Stomach (tissue), 4 donors: ENCODE measurements at regions not wholly inside any gene's neighbourhood (a gene's known extent, or its start where the extent isn't known, plus 50 kb on each side); places are given as distances from the start of the nearest gene placed in this dataset.

Experiments
- CTCF ChIP-seq, 7 experiments: fragments of 450-650 bp in 4 of 7; fragments of 200-600 bp in 3 of 7; sonication (generic) in 3 of 7; IDR thresholded peaks; one replicate each; pipeline ENCODE4 v1.5.1; 2016 to 2019; ENCODE audit warnings: antibody characterized with exemption in 7 of 7, control low read depth in 2 of 7, mild to moderate bottlenecking in 1 of 7
- EP300 ChIP-seq: sonication (generic); formaldehyde crosslinking; IDR thresholded peaks from one replicate; pipeline ENCODE4 v1.6.1; 2017; ENCODE audit warnings: antibody characterized with exemption
- POLR2A ChIP-seq, 4 donors: fragments of 450-650 bp; IDR thresholded peaks; one replicate each; pipeline ENCODE4 v1.6.1; 2016; ENCODE audit warnings: antibody characterized with exemption in 4 of 4, control low read depth in 2 of 4, mild to moderate bottlenecking in 1 of 4, moderate library complexity in 1 of 4

- TF ChIP-seq CTCF (IDR thresholded peaks at IDR 0.05), result no peak
- TF ChIP-seq EP300, result no peak
- no peak for TF ChIP-seq POLR2A (IDR thresholded peaks at IDR 0.05)
Measured at GRCh38 chr2:128591022-128591860, 272.6 kb upstream of the HS6ST1 start.
